H1 (cell line): ENCODE measurements at regions not wholly inside any gene's neighbourhood (a gene's known extent, or its start where the extent isn't known, plus 50 kb on each side); places are given as distances from the start of the nearest gene placed in this dataset.
"Not testable (repeated sequence)": the region's sequence is repeated elsewhere in the genome, so short reads cannot be mapped to it uniquely, and the experiment has no call there.

Experiments used
- CTCF ChIA-PET: fragments of 300-600 bp; sonication (Branson Sonifier 250); formaldehyde crosslinking; loops from one replicate; lab custom pipeline; 2021; ENCODE audit not compliant: partially characterized antibody; lab: Charles Lee
- POLR2A ChIA-PET: fragments of 300-600 bp; sonication (Branson Sonifier 250); formaldehyde crosslinking; loops from one replicate; lab custom pipeline; 2021; ENCODE audit warnings: inconsistent platforms; ENCODE audit not compliant: partially characterized antibody; lab: Charles Lee
- DNase-seq, 2 experiments: peaks; one replicate each; pipeline versions ENCODE4 v3.0.0 to v3.0.0-alpha.2; 2010 to 2022; ENCODE audit warnings: low spot score in 2 of 2, low read depth in 1 of 2, mixed read lengths in 1 of 2
- FAIRE-seq: peaks from 2 replicates; lab custom pipeline; 2011; peaks lifted over from hg19 to GRCh38; lab: Jason Lieb, UNC
- H2AFZ ChIP-seq: 2 replicates; pipeline ENCODE4 v1.8.1; 2012; ENCODE audit warnings: low read length, inconsistent platforms
- H2AK5ac ChIP-seq: 2 replicates; pipeline ENCODE4 v1.6.1; 2013; ENCODE audit warnings: low read depth, low read length
- H2BK120ac ChIP-seq: replicated peaks from 2 replicates; pipeline ENCODE3; 2013; ENCODE audit warnings: low read depth, low read length, inconsistent platforms
- H2BK12ac ChIP-seq: 2 replicates; pipeline ENCODE4 v1.6.1; 2013; ENCODE audit warnings: low read depth, low read length
- H2BK15ac ChIP-seq: 2 replicates; pipeline ENCODE4 v1.6.1; 2013; ENCODE audit warnings: low read length
- H2BK20ac ChIP-seq: 2 replicates; pipeline ENCODE4 v1.6.1; 2013; ENCODE audit warnings: low read length
- H2BK5ac ChIP-seq: 2 replicates; pipeline ENCODE4 v1.6.1; 2013; ENCODE audit warnings: low read depth, low read length
- H3K14ac ChIP-seq: 2 replicates; pipeline ENCODE4 v1.6.1; 2013; ENCODE audit warnings: inconsistent platforms; ENCODE audit not compliant: insufficient read length
- H3K18ac ChIP-seq: 2 replicates; pipeline ENCODE4 v1.6.1; 2013; ENCODE audit warnings: low read length; ENCODE audit errors: extremely low read depth
- H3K23ac ChIP-seq: 2 replicates; pipeline ENCODE4 v1.6.1; 2013; ENCODE audit warnings: inconsistent platforms; ENCODE audit not compliant: insufficient read length
- H3K23me2 ChIP-seq: 2 replicates; pipeline ENCODE4 v1.6.1; 2013; ENCODE audit warnings: low read depth, low read length
- H3K27ac ChIP-seq: 2 replicates; pipeline ENCODE4 v1.6.1; 2011; ENCODE audit warnings: low read depth, low read length, inconsistent platforms
- H3K27me3 ChIP-seq, 4 experiments: replicated peaks in 1 of 4; 1 replicate in 1 of 4; 2 replicates in 3 of 4; pipeline versions ENCODE4 v1.6.1 to v1.8.1; 2011 to 2013; ENCODE audit warnings: low read length in 3 of 4, mild to moderate bottlenecking in 3 of 4, inconsistent platforms in 2 of 4, mixed read lengths in 2 of 4, moderate library complexity in 1 of 4; ENCODE audit not compliant: control insufficient read depth in 3 of 4, insufficient read depth in 3 of 4; ENCODE audit errors: extremely low read depth in 1 of 4
- H3K36me3 ChIP-seq, 4 experiments: 2 replicates each; pipeline versions ENCODE4 v1.6.1 to v1.8.1; 2011 to 2013; ENCODE audit warnings: mild to moderate bottlenecking in 4 of 4, low read length in 3 of 4, moderate library complexity in 2 of 4, control low read depth in 1 of 4, inconsistent platforms in 1 of 4; ENCODE audit not compliant: insufficient read depth in 4 of 4, control insufficient read depth in 2 of 4
- H3K4ac ChIP-seq: replicated peaks from 2 replicates; pipeline ENCODE3; 2013; ENCODE audit warnings: low read length, low read depth, mixed read lengths, inconsistent platforms; ENCODE audit not compliant: insufficient read length
- H3K4me1 ChIP-seq, 4 experiments: replicated peaks in 1 of 4; 1 replicate in 1 of 4; 2 replicates in 3 of 4; pipeline versions ENCODE4 v1.6.1 to v1.8.1; 2011 to 2013; ENCODE audit warnings: low read length in 3 of 4, inconsistent platforms in 2 of 4, mixed read lengths in 1 of 4; ENCODE audit not compliant: insufficient read depth in 4 of 4, control insufficient read depth in 3 of 4
- H3K4me2 ChIP-seq, 2 experiments: 2 replicates each; pipeline versions ENCODE4 v1.6.1 to v1.8.1; 2011 to 2013; ENCODE audit warnings: low read depth in 2 of 2, low read length in 2 of 2, control low read depth in 1 of 2, inconsistent platforms in 1 of 2, mild to moderate bottlenecking in 1 of 2; ENCODE audit not compliant: insufficient read depth in 1 of 2
- H3K4me3 ChIP-seq, 4 experiments: fragments of 200-600, 300-600 bp in 1 of 4; sonication (generic), shearing (Covaris generic), sonication (Bioruptor Twin) in 1 of 4; 2 replicates each; pipeline versions ENCODE4 v1.5.1 to v1.8.1; 2011 to 2016; ENCODE audit warnings: low read length in 4 of 4, low read depth in 3 of 4, control low read depth in 2 of 4, inconsistent platforms in 2 of 4, mild to moderate bottlenecking in 2 of 4, mixed read lengths in 1 of 4, moderate library complexity in 1 of 4; ENCODE audit not compliant: insufficient read depth in 2 of 4; ENCODE audit errors: extremely low read depth in 1 of 4
- H3K56ac ChIP-seq: replicated peaks from 2 replicates; pipeline ENCODE3; 2013; ENCODE audit warnings: low read depth, mild to moderate bottlenecking, mixed read lengths, low read length, inconsistent platforms; ENCODE audit not compliant: insufficient read length
- H3K79me1 ChIP-seq: 2 replicates; pipeline ENCODE4 v1.6.1; 2013; ENCODE audit warnings: low read depth, low read length, control low read depth
- H3K79me2 ChIP-seq, 2 experiments: 2 replicates each; pipeline versions ENCODE4 v1.6.1 to v1.8.1; 2012 to 2013; ENCODE audit warnings: low read length in 2 of 2, mild to moderate bottlenecking in 2 of 2, inconsistent platforms in 1 of 2; ENCODE audit not compliant: insufficient read depth in 2 of 2, control insufficient read depth in 1 of 2
- H3K9ac ChIP-seq, 4 experiments: replicated peaks in 1 of 4; 1 replicate in 1 of 4; 2 replicates in 3 of 4; pipeline versions ENCODE4 v1.6.1 to v1.8.1; 2011 to 2013; ENCODE audit warnings: low read depth in 3 of 4, low read length in 3 of 4, control low read depth in 2 of 4, mild to moderate bottlenecking in 2 of 4, moderate library complexity in 2 of 4, inconsistent platforms in 1 of 4; ENCODE audit errors: extremely low read depth in 1 of 4
- H3K9me3 ChIP-seq, 2 experiments: 2 replicates each; pipeline versions ENCODE4 v1.6.1 to v1.8.1; 2012 to 2013; ENCODE audit warnings: mild to moderate bottlenecking in 2 of 2, moderate library complexity in 2 of 2, control low read depth in 1 of 2, inconsistent platforms in 1 of 2, low read depth in 1 of 2, low read length in 1 of 2, mixed read lengths in 1 of 2; ENCODE audit not compliant: insufficient read depth in 2 of 2
- H4K20me1 ChIP-seq, 2 experiments: replicated peaks in 1 of 2; 2 replicates each; pipeline versions ENCODE3 to v1.8.1; 2011 to 2013; ENCODE audit warnings: inconsistent platforms in 2 of 2, low read length in 2 of 2, mild to moderate bottlenecking in 1 of 2; ENCODE audit not compliant: insufficient read depth in 2 of 2, control insufficient read depth in 1 of 2
- H4K5ac ChIP-seq: 2 replicates; pipeline ENCODE4 v1.6.1; 2013; ENCODE audit warnings: low read length, low read depth, mixed read lengths, inconsistent platforms; ENCODE audit not compliant: insufficient read length
- H4K8ac ChIP-seq: 2 replicates; pipeline ENCODE4 v1.8.0; 2013; ENCODE audit warnings: mild to moderate bottlenecking, moderate library complexity, low read length, inconsistent platforms; ENCODE audit not compliant: insufficient read depth; ENCODE audit errors: extremely low read depth
- H4K91ac ChIP-seq: replicated peaks from 2 replicates; pipeline ENCODE3; 2013; ENCODE audit warnings: low read length, mixed read lengths, inconsistent platforms; ENCODE audit not compliant: insufficient read length
- WGBS, 2 experiments: shearing (Covaris generic) in 1 of 2; methylation state at CpG; one replicate each; pipeline versions ENCODE4 v1.1.6 to v1.1.7; 2013 to 2015; ENCODE audit warnings: low lambda C conversion rate in 2 of 2, mixed read lengths in 2 of 2, inconsistent platforms in 1 of 2, low coverage in 1 of 2, missing lambda C conversion rate in 1 of 2; ENCODE audit not compliant: insufficient replicate concordance in 2 of 2, insufficient coverage in 1 of 2, insufficient read length in 1 of 2; ENCODE audit errors: extremely low coverage in 1 of 2, missing lambda C conversion rate in 1 of 2; 5-methylcytosine and 5-hydroxymethylcytosine counted together

GRCh38 chr14:85829601-85830000 lies 299.7 kb downstream of the FLRT2 start:
- FAIRE-seq, H3K23ac ChIP-seq, H3K36me3 ChIP-seq, DNase-seq, H3K9me3 ChIP-seq, H3K9ac ChIP-seq, H3K14ac ChIP-seq, H3K79me2 ChIP-seq, H3K4me3 ChIP-seq, H2BK20ac ChIP-seq, H3K4me1 ChIP-seq, H3K56ac ChIP-seq, H2BK12ac ChIP-seq, H4K8ac ChIP-seq, H2BK15ac ChIP-seq, H3K23me2 ChIP-seq, H4K91ac ChIP-seq, H2AK5ac ChIP-seq, H3K79me1 ChIP-seq, H3K4me2 ChIP-seq, H2AFZ ChIP-seq, H2BK5ac ChIP-seq, H3K4ac ChIP-seq, POLR2A ChIA-PET, H2BK120ac ChIP-seq, H3K27ac ChIP-seq, H3K27me3 ChIP-seq, H4K5ac ChIP-seq, H3K18ac ChIP-seq, H4K20me1 ChIP-seq, CTCF ChIA-PET: not testable (repeated sequence)
- WGBS, 2 experiments = 96% methylated on average over 13 of the region's 25 CpGs; no CpG with 5 or more reads in 1 of the 2 experiments
